Sigmoid colon (tissue), 6 donors: ENCODE measurements at regions not wholly inside any gene's neighbourhood (a gene's known extent, or its start where the extent isn't known, plus 50 kb on each side); places are given as distances from the start of the nearest gene placed in this dataset.

Experiments
- DNase-seq: peaks from one replicate; pipeline ENCODE4 v3.0.0-alpha.2; 2019
- H3K27ac ChIP-seq, 4 donors: fragments of 200-600 bp; sonication (generic); one replicate each; pipeline ENCODE4 v1.5.1; 2016 to 2019; ENCODE audit warnings: mild to moderate bottlenecking in 1 of 4
- H3K27me3 ChIP-seq, 3 donors: fragments of 200-600 bp; sonication (generic); one replicate each; pipeline ENCODE4 v1.5.1; 2019; ENCODE audit warnings: mild to moderate bottlenecking in 1 of 3
- H3K36me3 ChIP-seq, 4 donors: fragments of 200-600 bp; sonication (generic); one replicate each; pipeline ENCODE4 v1.5.1; 2016 to 2019
- H3K4me1 ChIP-seq, 4 donors: fragments of 200-600 bp; sonication (generic); one replicate each; pipeline ENCODE4 v1.5.1; 2017 to 2019
- H3K4me3 ChIP-seq, 4 donors: fragments of 200-600 bp; sonication (generic); one replicate each; pipeline ENCODE4 v1.5.1; 2017 to 2019; ENCODE audit warnings: mild to moderate bottlenecking in 2 of 4, moderate library complexity in 1 of 4
- H3K9me3 ChIP-seq, 4 donors: fragments of 200-600 bp in 3 of 4; sonication (generic) in 3 of 4; one replicate each; pipeline versions ENCODE4 v1.5.1 to v1.6.1; 2013 to 2019
- EP300 ChIP-seq, 4 donors: sonication (generic); formaldehyde crosslinking; IDR thresholded peaks; one replicate each; pipeline ENCODE4 v1.6.1; 2017; ENCODE audit warnings: antibody characterized with exemption in 4 of 4
- POLR2A ChIP-seq, 2 donors: fragments of 450-650 bp; IDR thresholded peaks; one replicate each; pipeline ENCODE4 v1.6.1; 2016; ENCODE audit warnings: antibody characterized with exemption in 2 of 2, mild to moderate bottlenecking in 2 of 2, moderate library complexity in 2 of 2
- POLR2AphosphoS5 ChIP-seq, 4 donors: sonication (generic); formaldehyde crosslinking; IDR thresholded peaks; one replicate each; pipeline ENCODE4 v1.6.1; 2017; ENCODE audit warnings: antibody characterized with exemption in 4 of 4
- WGBS, 2 donors: extraction: QIAGEN DNeasy Blood & Tissue Kit; methylation state at CpG; one replicate each; pipeline ENCODE4 v1.1.7; 2013; 5-methylcytosine and 5-hydroxymethylcytosine counted together
- intact Hi-C: fragments of 100-400 bp; cut with DNase I; formaldehyde crosslinking; loops from one replicate; pipeline ENCODE4 v1.15.1; 2023
- TF ChIP-seq, protein P1 (sequence below), 4 experiments: fragments of 450-650 bp in 3 of 4; fragments of 200-600 bp in 1 of 4; IDR thresholded peaks; one replicate each; pipeline ENCODE4 v1.5.1; 2016 to 2019; ENCODE audit warnings: antibody characterized with exemption in 4 of 4, mild to moderate bottlenecking in 3 of 4, moderate library complexity in 2 of 4
- donor health status: healthy with polysubstance abuse.
- donor health status: healthy.

DNA sequence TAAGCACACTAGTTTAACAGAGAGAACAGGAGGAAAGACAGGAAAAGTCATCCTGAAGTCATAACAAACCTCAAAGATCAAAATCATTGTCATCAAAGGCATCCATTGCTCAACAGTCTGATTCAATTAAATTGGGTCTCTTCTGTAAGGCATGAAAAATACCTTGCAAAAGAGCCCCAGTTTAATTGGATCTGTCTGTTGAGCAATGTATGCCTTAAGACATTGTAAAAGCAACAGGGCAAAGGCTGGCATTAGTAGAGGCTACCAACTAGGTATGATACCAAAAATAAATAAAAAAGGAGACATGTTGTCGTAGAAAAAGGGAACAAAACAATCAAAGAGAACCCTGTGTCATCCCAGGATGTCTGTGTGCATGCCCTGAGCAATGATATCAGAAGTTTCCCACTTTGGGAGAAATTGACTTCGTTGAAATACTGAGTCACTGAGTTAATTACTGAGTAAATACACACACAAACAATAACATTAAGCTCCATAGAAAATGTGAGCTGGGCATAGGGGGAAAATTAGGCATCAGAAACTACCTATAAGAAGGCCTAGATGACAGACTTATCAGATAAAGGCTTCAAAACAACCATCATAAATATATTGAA is 1013.8 kb upstream of the CITED2 start:
- no peak for TF ChIP-seq POLR2A (IDR thresholded peaks at IDR 0.05)
- TF ChIP-seq POLR2AphosphoS5 (IDR thresholded peaks at IDR 0.05), result no peak
- TF ChIP-seq EP300 (IDR thresholded peaks at IDR 0.05), result no peak
- TF ChIP-seq, protein P1, sequence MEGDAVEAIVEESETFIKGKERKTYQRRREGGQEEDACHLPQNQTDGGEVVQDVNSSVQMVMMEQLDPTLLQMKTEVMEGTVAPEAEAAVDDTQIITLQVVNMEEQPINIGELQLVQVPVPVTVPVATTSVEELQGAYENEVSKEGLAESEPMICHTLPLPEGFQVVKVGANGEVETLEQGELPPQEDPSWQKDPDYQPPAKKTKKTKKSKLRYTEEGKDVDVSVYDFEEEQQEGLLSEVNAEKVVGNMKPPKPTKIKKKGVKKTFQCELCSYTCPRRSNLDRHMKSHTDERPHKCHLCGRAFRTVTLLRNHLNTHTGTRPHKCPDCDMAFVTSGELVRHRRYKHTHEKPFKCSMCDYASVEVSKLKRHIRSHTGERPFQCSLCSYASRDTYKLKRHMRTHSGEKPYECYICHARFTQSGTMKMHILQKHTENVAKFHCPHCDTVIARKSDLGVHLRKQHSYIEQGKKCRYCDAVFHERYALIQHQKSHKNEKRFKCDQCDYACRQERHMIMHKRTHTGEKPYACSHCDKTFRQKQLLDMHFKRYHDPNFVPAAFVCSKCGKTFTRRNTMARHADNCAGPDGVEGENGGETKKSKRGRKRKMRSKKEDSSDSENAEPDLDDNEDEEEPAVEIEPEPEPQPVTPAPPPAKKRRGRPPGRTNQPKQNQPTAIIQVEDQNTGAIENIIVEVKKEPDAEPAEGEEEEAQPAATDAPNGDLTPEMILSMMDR (IDR thresholded peaks at IDR 0.05), result no peak
- no peak overlapping the region for H3K4me3 ChIP-seq
- H3K9me3 ChIP-seq, result peaks cover 0 to 2% (median 0%) of the 10 kb centered on the region in 4 donors
- H3K27ac ChIP-seq, result no peak overlapping the region
- H3K36me3 ChIP-seq, result no peaks in the 10 kb centered on the region
- no peaks in the 10 kb centered on the region for H3K27me3 ChIP-seq
- no peaks in the 10 kb centered on the region for H3K4me1 ChIP-seq
- no peak for DNase-seq
- intact Hi-C loops, result no loop called here
- WGBS, 2 donors, result 70 to 74% methylated on average over 2 of the region's 2 CpGs

DNA sequence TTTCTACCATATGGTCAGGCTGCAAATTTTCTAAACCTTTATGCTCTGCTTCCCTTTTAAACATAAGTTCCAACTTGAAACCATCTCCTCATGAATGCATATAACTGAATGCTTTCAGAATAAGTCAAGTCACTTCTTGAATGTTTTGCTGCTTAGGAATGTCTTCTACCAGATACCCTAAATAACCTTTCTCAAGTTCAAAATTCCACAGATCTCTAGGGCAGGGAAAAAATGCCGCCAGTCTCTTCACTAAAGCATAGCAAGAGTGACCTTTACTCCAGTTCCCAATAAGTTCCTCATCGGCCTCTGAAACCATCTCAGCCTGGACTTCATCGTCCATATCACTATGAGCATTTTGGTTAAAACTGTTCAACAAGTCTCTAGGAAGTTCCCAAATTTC is 1011.2 kb upstream of the CITED2 start:
- Histone ChIP-seq H3K27ac (no peak overlapping the region), H3K36me3 (no peaks in the 10 kb centered on the region), H3K9me3 (peaks cover 0 to 2% (median 0%) of the 10 kb centered on the region in 4 donors), H3K4me3 (no peak overlapping the region), H3K4me1 (no peaks in the 10 kb centered on the region), H3K27me3 (no peaks in the 10 kb centered on the region)
- TF ChIP-seq, protein P1 (IDR thresholded peaks at IDR 0.05), result no peak
- TF ChIP-seq POLR2A (IDR thresholded peaks at IDR 0.05) (no peak), POLR2AphosphoS5 (IDR thresholded peaks at IDR 0.05) (no peak), EP300 (IDR thresholded peaks at IDR 0.05) (no peak)
- WGBS, 2 donors, result 89 to 94% methylated on average over 3 of the region's 3 CpGs
- DNase-seq, result no peak
- intact Hi-C loops, result no loop called here

DNA sequence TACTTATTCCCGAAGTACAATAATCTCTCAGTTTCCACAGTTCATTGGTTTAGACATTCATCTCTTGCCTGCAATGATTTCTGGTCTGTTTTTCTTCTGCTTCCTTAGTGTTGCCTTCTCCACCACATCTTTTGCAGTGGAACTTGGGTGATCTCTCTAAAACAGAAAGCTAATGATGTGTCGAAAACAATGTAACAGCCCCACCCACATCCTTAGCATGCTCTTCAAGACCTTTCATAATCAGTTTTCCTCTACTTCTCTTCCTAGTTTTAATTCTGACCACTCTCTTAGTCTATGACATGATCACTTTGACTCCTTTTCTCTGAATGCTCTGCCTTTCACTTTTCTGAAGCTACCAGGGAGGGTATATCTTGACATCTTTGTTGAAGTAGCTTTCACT is 1007.9 kb upstream of the CITED2 start:
- WGBS, 2 donors, result 90 to 91% methylated on average over 2 of the region's 2 CpGs

DNA sequence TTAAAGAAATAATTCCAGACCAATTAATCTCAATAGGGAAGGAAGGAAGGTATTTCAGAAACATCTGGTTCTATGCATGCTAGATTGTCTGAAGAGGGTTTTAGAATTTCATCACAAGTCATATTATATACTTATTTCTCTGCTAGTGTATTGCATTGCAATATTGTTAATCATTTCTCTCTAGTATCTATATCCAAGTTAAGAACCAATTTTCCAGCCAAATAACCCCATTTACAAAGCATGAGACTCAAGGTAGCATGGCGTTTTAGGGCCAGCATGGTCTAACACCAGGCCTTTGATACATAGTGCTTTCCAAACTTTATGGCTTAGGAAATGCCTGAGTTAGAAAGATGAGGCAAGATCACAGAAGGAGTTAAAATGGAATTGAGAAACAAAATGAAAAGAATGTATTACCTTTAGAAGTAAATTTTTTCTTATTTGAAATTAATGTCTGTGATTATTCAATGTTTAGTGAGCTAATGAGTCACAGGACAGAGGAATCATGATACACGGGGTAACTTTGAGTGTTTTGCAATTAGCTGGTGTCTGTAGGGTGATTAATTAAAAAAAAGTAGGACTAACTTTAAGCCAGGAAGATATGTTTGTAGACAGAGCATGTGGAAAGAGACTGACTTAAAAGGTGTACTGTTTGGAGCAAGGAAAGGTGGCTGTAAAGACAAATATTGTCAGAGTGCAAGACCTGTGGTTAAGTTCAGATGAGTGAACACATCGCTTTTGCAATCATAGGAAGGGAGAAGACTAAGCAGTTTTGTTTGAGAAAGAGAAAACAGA is 1006.2 kb upstream of the CITED2 start:
- TF ChIP-seq EP300 (IDR thresholded peaks at IDR 0.05) (no peak), POLR2A (IDR thresholded peaks at IDR 0.05) (no peak), POLR2AphosphoS5 (IDR thresholded peaks at IDR 0.05) (no peak)
- TF ChIP-seq, protein P1 (IDR thresholded peaks at IDR 0.05), result no peak
- intact Hi-C loops, result no loop called here
- H3K27ac ChIP-seq, result no peak overlapping the region
- H3K4me3 ChIP-seq, result no peak overlapping the region
- H3K9me3 ChIP-seq, result no peaks in the 10 kb centered on the region
- 83 to 85% methylated on average over 3 of the region's 3 CpGs for WGBS, 2 donors
- H3K27me3 ChIP-seq, result no peaks in the 10 kb centered on the region
- no peak for DNase-seq
- no peaks in the 10 kb centered on the region for H3K36me3 ChIP-seq
- peaks cover 0 to 3% (median 0%) of the 10 kb centered on the region in 4 donors for H3K4me1 ChIP-seq

More for the DNA sequence above, 1007.9 kb upstream of the CITED2 start:
- Histone ChIP-seq H3K4me3 (no peak overlapping the region), H3K27me3 (no peaks in the 10 kb centered on the region), H3K4me1 (peaks cover 0 to 3% (median 0%) of the 10 kb centered on the region in 4 donors), H3K9me3 (no peaks in the 10 kb centered on the region), H3K27ac (no peak overlapping the region), H3K36me3 (no peaks in the 10 kb centered on the region)
- no peak for DNase-seq
- intact Hi-C loops, result no loop called here
- TF ChIP-seq POLR2A (IDR thresholded peaks at IDR 0.05), result no peak
- TF ChIP-seq, protein P1 (IDR thresholded peaks at IDR 0.05), result no peak
- no peak for TF ChIP-seq EP300 (IDR thresholded peaks at IDR 0.05)
- TF ChIP-seq POLR2AphosphoS5 (IDR thresholded peaks at IDR 0.05), result no peak
